ENCODE measurements at regions not wholly inside any gene's neighbourhood (a gene's known extent, or its start where the extent isn't known, plus 50 kb on each side); places are given as distances from the start of the nearest gene placed in this dataset.

- TF ChIP-seq CTCF (IDR thresholded peaks at IDR 0.05; ENCODE audit: insufficient read depth, low read length) = no peak
- TF ChIP-seq, protein P1, sequence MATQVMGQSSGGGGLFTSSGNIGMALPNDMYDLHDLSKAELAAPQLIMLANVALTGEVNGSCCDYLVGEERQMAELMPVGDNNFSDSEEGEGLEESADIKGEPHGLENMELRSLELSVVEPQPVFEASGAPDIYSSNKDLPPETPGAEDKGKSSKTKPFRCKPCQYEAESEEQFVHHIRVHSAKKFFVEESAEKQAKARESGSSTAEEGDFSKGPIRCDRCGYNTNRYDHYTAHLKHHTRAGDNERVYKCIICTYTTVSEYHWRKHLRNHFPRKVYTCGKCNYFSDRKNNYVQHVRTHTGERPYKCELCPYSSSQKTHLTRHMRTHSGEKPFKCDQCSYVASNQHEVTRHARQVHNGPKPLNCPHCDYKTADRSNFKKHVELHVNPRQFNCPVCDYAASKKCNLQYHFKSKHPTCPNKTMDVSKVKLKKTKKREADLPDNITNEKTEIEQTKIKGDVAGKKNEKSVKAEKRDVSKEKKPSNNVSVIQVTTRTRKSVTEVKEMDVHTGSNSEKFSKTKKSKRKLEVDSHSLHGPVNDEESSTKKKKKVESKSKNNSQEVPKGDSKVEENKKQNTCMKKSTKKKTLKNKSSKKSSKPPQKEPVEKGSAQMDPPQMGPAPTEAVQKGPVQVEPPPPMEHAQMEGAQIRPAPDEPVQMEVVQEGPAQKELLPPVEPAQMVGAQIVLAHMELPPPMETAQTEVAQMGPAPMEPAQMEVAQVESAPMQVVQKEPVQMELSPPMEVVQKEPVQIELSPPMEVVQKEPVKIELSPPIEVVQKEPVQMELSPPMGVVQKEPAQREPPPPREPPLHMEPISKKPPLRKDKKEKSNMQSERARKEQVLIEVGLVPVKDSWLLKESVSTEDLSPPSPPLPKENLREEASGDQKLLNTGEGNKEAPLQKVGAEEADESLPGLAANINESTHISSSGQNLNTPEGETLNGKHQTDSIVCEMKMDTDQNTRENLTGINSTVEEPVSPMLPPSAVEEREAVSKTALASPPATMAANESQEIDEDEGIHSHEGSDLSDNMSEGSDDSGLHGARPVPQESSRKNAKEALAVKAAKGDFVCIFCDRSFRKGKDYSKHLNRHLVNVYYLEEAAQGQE (IDR thresholded peaks at IDR 0.05; ENCODE audit: insufficient replicate concordance, low read depth) = no peak
Observed at GRCh38 chr2:144798034-144798433, 278.1 kb upstream of the ZEB2 start.

Measured in HL-60 (cell line).